GM12878 (cell line): ENCODE measurements at regions not wholly inside any gene's neighbourhood (a gene's known extent, or its start where the extent isn't known, plus 50 kb on each side); places are given as distances from the start of the nearest gene placed in this dataset.

Experiments used
- ATAC-seq: fragments of 200-7000 bp; cut with Tn5 transposase; 3 replicates; pipeline ENCODE4 v1.9.1; 2020; ENCODE audit warnings: mild to moderate bottlenecking, moderate library complexity
- BruUV-seq: library from RNA; stranded (reverse); fragments of 400-500 nt; replicated peaks from 2 replicates; lab custom pipeline; 2021; lab: Mats Ljungman, UMichigan
- CTCF ChIA-PET: fragments of 300-600 bp; sonication (Branson Sonifier 250); formaldehyde crosslinking; extraction: SDS; loops from one replicate; lab custom pipeline; 2021; ENCODE audit warnings: inconsistent platforms; lab: Yijun Ruan, JAX
- POLR2A ChIA-PET: fragments of 350-600 bp; formaldehyde crosslinking; extraction: SDS; loops from one replicate; lab custom pipeline; 2021; ENCODE audit warnings: inconsistent platforms; lab: Charles Lee
- RAD21 ChIA-PET: fragments of 300-600 bp; sonication (Branson Sonifier 250); formaldehyde crosslinking; loops from one replicate; lab custom pipeline; 2023; ENCODE audit warnings: antibody characterized with exemption; ENCODE audit not compliant: unreplicated experiment; lab: Charles Lee
- SMC1A ChIA-PET: fragments of 300-600 bp; sonication (Branson Sonifier 250); formaldehyde crosslinking; loops from one replicate; lab custom pipeline; 2023; ENCODE audit not compliant: unreplicated experiment, uncharacterized antibody; lab: Charles Lee
- DNase-seq: peaks from one replicate; pipeline ENCODE4 v3.0.0-alpha.2; 2011; ENCODE audit warnings: low read depth, low spot score
- FAIRE-seq: peaks from 3 replicates; lab custom pipeline; 2011; peaks lifted over from hg19 to GRCh38; lab: Jason Lieb, UNC
- H2AFZ ChIP-seq: 2 replicates; pipeline ENCODE4 v1.6.0; 2011; ENCODE audit warnings: low read depth, low read length, control low read depth; ENCODE audit not compliant: control insufficient read depth
- H3K27ac ChIP-seq: 2 replicates; pipeline ENCODE4 v1.5.1; 2011; ENCODE audit warnings: control low read depth; ENCODE audit not compliant: control insufficient read depth, insufficient read depth
- H3K27me3 ChIP-seq, 2 experiments: replicated peaks in 1 of 2; 2 replicates each; pipeline versions ENCODE4 v1.6.0 to v1.6.1; 2011; ENCODE audit warnings: low read length in 1 of 2; ENCODE audit not compliant: control insufficient read depth in 2 of 2, insufficient read depth in 2 of 2
- H3K36me3 ChIP-seq, 2 experiments: 2 replicates each; pipeline ENCODE4 v1.5.1; 2011; ENCODE audit warnings: low read length in 1 of 2; ENCODE audit not compliant: control insufficient read depth in 2 of 2, insufficient read depth in 2 of 2
- H3K4me1 ChIP-seq: 2 replicates; pipeline ENCODE4 v1.6.1; 2011; ENCODE audit warnings: mild to moderate bottlenecking, low read length, moderate library complexity, mixed read lengths; ENCODE audit not compliant: control insufficient read depth, insufficient read depth
- H3K4me2 ChIP-seq: 2 replicates; pipeline ENCODE4 v1.6.0; 2011; ENCODE audit warnings: control low read depth; ENCODE audit not compliant: control insufficient read depth, insufficient read depth
- H3K4me3 ChIP-seq: fragments of 200-600 bp; sonication (generic); 2 replicates; pipeline ENCODE4 v1.5.1; 2016
- H3K79me2 ChIP-seq: 2 replicates; pipeline ENCODE4 v1.6.0; 2011; ENCODE audit warnings: low read length; ENCODE audit not compliant: control insufficient read depth, insufficient read depth
- H3K9ac ChIP-seq: 2 replicates; pipeline ENCODE4 v1.8.0; 2011; ENCODE audit warnings: low read length, control low read depth, mixed read lengths; ENCODE audit not compliant: control insufficient read depth, insufficient read depth
- H3K9me3 ChIP-seq: replicated peaks from 3 replicates; pipeline ENCODE4 v1.5.1; 2011; ENCODE audit warnings: mild to moderate bottlenecking, low read length; ENCODE audit not compliant: control insufficient read depth, insufficient read depth
- H4K20me1 ChIP-seq: 2 replicates; pipeline ENCODE4 v1.6.0; 2011; ENCODE audit not compliant: control insufficient read depth, insufficient read depth
- CHD1 ChIP-seq: IDR thresholded peaks from 2 replicates; pipeline ENCODE4 v1.6.1; 2012; ENCODE audit warnings: low read depth, low read length, improper control_type of control experiment
- EZH2 ChIP-seq: IDR thresholded peaks from 2 replicates; pipeline ENCODE4 v1.6.1; 2012; ENCODE audit warnings: low read depth, mild to moderate bottlenecking, control low read depth, inconsistent platforms, low read length, borderline replicate concordance; ENCODE audit not compliant: control insufficient read depth
- HDAC2 ChIP-seq: fragments of 200-600 bp; sonication (generic); IDR thresholded peaks from 2 replicates; pipeline ENCODE4 v1.6.1; 2017
- HDGF ChIP-seq: fragments of 450-650 bp; IDR thresholded peaks from 2 replicates; pipeline ENCODE4 v1.6.1; 2016; ENCODE audit warnings: antibody characterized with exemption
- IRF3 ChIP-seq: fragments of 450-650 bp; IDR thresholded peaks from 2 replicates; pipeline ENCODE4 v1.6.1; 2014; ENCODE audit warnings: mild to moderate bottlenecking
- MYB ChIP-seq: fragments of 150-350 bp; IDR thresholded peaks from 2 replicates; pipeline ENCODE4 v1.6.1; 2014; ENCODE audit warnings: mild to moderate bottlenecking, low read depth, low read length, borderline replicate concordance
- NKRF ChIP-seq: fragments of 450-650 bp; conservative IDR thresholded peaks from 2 replicates; pipeline ENCODE4 v1.6.1; 2017; ENCODE audit warnings: mild to moderate bottlenecking, moderate library complexity
- RELA ChIP-seq: fragments of 450-650 bp; IDR thresholded peaks from 2 replicates; pipeline ENCODE4 v1.8.0; 2014; ENCODE audit warnings: borderline replicate concordance; ENCODE audit not compliant: partially characterized antibody
- RELB ChIP-seq: fragments of 450-650 bp; IDR thresholded peaks from 2 replicates; pipeline ENCODE4 v1.6.1; 2017; ENCODE audit warnings: low read depth, mild to moderate bottlenecking, moderate library complexity
- SMC3 ChIP-seq: IDR thresholded peaks from 2 replicates; pipeline ENCODE4 v1.6.1; 2011; ENCODE audit warnings: low read length, improper control_type of control experiment, borderline replicate concordance
- ZSCAN29 ChIP-seq: fragments of 450-650 bp; IDR thresholded peaks from 2 replicates; pipeline ENCODE4 v1.6.1; 2017; ENCODE audit warnings: mild to moderate bottlenecking, moderate library complexity
- WGBS: methylation state at CpG from one replicate; pipeline ENCODE4 v1.1.6; 2016; ENCODE audit warnings: low lambda C conversion rate; ENCODE audit not compliant: insufficient replicate concordance, insufficient coverage; ENCODE audit errors: missing lambda C conversion rate; 5-methylcytosine and 5-hydroxymethylcytosine counted together
- in situ Hi-C: fragments of 300-500 bp; cut with MboI; formaldehyde crosslinking; loops from 9 replicates; pipeline ENCODE4 v1.14.3; 2018; ENCODE audit warnings: mixed read lengths
- intact Hi-C: fragments of 100-400 bp; cut with micrococcal nuclease; formaldehyde crosslinking; loops from one replicate; pipeline ENCODE4 v1.14.2; 2022; ENCODE audit not compliant: unreplicated experiment
- TF ChIP-seq, protein P1 (sequence below): IDR thresholded peaks from 2 replicates; pipeline ENCODE4 v1.6.1; 2012; ENCODE audit warnings: low read depth, low read length, improper control_type of control experiment
- TF ChIP-seq, protein P2 (sequence below): IDR thresholded peaks from 2 replicates; pipeline ENCODE4 v1.6.1; 2012; ENCODE audit warnings: improper control_type of control experiment, low read depth, low read length; ENCODE audit not compliant: insufficient replicate concordance

DNA sequence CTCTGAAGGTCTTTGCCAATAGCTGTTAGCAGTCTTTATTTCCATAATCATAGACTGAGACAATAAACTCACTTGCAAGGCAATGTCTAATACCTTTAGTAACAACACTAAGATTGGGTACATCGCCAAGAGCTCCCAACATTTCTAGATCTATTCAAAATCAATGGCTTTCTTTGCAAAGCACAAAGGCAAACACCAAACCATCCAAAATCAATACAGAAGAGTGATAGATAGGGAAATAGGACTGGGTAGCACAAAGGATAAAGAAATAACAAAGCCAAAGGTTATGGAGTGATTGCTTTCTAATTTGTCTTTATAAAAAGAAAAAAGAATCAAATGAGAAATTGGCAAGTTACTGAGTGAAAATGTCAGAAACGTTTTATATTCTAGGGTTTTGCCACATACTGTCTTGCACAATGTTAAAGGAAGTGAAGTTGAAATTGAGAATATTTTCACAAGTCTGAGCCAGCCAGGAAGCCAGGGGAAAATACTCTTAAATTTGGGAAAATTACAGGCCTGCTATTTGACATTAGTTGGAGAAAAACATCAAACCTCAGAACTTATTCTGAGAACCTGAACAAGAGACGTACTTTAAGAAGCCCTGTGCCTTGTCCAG is 53.3 kb upstream of the LHFPL2 start:
- ChIA-PET SMC1A (interaction anchor here (0.7 to 0.8 kb wide), 2 partner anchors 11 to 19 kb away, joined by 3 read pairs; no protein-coding TSS in a partner anchor), RAD21 (interaction anchor here (1.2 to 1.5 kb wide), 2 partner anchors 55 to 135 kb away, joined by 3 read pairs; no protein-coding TSS in a partner anchor), POLR2A (no interaction called here), CTCF (interaction anchor here (0.6 kb wide), 2 partner anchors 20 to 35 kb away, joined by 3 read pairs; no protein-coding TSS in a partner anchor)
- intact Hi-C loops (no loop called here), in situ Hi-C loops (no loop called here)
- Histone ChIP-seq H3K27ac (no peak overlapping the region), H4K20me1 (no peaks in the 10 kb centered on the region), H3K9ac (no peak overlapping the region), H3K79me2 (no peaks in the 10 kb centered on the region), H2AFZ (no peak overlapping the region), H3K9me3 (no peaks in the 10 kb centered on the region), H3K4me3 (no peak overlapping the region), H3K36me3 (no peaks in the 10 kb centered on the region), H3K4me2 (no peak overlapping the region), H3K27me3 (no peaks in the 10 kb centered on the region), H3K4me1 (no peaks in the 10 kb centered on the region)
- DNase-seq (no peak), FAIRE-seq (no peak), ATAC-seq (no peak)
- WGBS, result 84% methylated on average over 3 of the region's 3 CpGs
- no TSS peak for BruUV-seq
- TF ChIP-seq HDAC2, result no peak
- TF ChIP-seq RELB, result no peak
- no peak for TF ChIP-seq NKRF
- TF ChIP-seq MYB, result no peak
- no peak for TF ChIP-seq EZH2
- TF ChIP-seq, protein P1, sequence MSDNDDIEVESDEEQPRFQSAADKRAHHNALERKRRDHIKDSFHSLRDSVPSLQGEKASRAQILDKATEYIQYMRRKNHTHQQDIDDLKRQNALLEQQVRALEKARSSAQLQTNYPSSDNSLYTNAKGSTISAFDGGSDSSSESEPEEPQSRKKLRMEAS, result no peak
- TF ChIP-seq IRF3, result no peak
- no peak for TF ChIP-seq CHD1
- TF ChIP-seq HDGF, result no peak
- no peak for TF ChIP-seq RELA
- TF ChIP-seq, protein P2, sequence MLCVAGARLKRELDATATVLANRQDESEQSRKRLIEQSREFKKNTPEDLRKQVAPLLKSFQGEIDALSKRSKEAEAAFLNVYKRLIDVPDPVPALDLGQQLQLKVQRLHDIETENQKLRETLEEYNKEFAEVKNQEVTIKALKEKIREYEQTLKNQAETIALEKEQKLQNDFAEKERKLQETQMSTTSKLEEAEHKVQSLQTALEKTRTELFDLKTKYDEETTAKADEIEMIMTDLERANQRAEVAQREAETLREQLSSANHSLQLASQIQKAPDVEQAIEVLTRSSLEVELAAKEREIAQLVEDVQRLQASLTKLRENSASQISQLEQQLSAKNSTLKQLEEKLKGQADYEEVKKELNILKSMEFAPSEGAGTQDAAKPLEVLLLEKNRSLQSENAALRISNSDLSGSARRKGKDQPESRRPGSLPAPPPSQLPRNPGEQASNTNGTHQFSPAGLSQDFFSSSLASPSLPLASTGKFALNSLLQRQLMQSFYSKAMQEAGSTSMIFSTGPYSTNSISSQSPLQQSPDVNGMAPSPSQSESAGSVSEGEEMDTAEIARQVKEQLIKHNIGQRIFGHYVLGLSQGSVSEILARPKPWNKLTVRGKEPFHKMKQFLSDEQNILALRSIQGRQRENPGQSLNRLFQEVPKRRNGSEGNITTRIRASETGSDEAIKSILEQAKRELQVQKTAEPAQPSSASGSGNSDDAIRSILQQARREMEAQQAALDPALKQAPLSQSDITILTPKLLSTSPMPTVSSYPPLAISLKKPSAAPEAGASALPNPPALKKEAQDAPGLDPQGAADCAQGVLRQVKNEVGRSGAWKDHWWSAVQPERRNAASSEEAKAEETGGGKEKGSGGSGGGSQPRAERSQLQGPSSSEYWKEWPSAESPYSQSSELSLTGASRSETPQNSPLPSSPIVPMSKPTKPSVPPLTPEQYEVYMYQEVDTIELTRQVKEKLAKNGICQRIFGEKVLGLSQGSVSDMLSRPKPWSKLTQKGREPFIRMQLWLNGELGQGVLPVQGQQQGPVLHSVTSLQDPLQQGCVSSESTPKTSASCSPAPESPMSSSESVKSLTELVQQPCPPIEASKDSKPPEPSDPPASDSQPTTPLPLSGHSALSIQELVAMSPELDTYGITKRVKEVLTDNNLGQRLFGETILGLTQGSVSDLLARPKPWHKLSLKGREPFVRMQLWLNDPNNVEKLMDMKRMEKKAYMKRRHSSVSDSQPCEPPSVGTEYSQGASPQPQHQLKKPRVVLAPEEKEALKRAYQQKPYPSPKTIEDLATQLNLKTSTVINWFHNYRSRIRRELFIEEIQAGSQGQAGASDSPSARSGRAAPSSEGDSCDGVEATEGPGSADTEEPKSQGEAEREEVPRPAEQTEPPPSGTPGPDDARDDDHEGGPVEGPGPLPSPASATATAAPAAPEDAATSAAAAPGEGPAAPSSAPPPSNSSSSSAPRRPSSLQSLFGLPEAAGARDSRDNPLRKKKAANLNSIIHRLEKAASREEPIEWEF, result no peak
- no peak for TF ChIP-seq SMC3
- no peak for TF ChIP-seq ZSCAN29
